A673 (cell line): ENCODE measurements at regions not wholly inside any gene's neighbourhood (a gene's known extent, or its start where the extent isn't known, plus 50 kb on each side); places are given as distances from the start of the nearest gene placed in this dataset.

ENCODE experiments used
- EZH2 ChIP-seq: fragments of 200-600 bp; sonication (generic); IDR thresholded peaks from 2 replicates; pipeline ENCODE4 v1.6.1; 2017; ENCODE audit warnings: borderline replicate concordance, low read depth, mild to moderate bottlenecking, mixed read lengths, antibody characterized with exemption, low read length; ENCODE audit not compliant: poor library complexity, severe bottlenecking
- TF ChIP-seq, protein P1 (sequence below): fragments of 300-800, 200-600 bp; sonication (generic); conservative IDR thresholded peaks from 2 replicates; pipeline ENCODE4 v1.5.1; 2017; ENCODE audit warnings: low read depth, mild to moderate bottlenecking, antibody characterized with exemption, low read length, moderate library complexity, mixed read lengths

DNA sequence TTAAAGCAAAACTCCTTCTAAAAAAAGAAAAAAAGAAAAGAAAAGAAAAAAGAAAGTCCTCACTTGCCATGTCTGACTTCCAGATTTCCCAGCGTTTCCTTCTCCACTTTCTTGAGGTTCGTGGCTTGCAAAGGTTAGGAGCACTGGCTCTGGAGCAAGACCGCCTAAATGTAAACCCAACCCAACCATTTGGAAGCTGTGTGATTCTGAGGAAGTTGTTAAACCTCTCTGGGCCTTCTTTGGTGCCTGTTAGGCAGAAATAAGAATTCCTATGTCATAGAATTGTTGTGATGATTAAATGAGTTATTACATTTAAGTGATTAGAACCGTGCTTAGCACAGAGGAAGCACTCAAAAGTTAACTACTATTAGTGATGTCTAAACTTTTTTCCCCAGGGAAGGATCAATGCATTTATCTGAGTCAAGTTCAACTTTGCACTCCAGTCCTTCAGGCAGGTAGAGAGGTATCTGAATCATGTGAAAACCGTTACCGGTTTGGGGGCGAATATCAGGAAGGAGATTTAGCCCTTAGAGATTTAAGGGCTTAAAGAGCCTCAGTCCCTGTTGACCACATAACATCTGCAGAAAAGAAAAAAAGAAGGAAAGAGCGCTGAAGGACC lies 78.3 kb upstream of the HES1 start:
- TF ChIP-seq, protein P1, sequence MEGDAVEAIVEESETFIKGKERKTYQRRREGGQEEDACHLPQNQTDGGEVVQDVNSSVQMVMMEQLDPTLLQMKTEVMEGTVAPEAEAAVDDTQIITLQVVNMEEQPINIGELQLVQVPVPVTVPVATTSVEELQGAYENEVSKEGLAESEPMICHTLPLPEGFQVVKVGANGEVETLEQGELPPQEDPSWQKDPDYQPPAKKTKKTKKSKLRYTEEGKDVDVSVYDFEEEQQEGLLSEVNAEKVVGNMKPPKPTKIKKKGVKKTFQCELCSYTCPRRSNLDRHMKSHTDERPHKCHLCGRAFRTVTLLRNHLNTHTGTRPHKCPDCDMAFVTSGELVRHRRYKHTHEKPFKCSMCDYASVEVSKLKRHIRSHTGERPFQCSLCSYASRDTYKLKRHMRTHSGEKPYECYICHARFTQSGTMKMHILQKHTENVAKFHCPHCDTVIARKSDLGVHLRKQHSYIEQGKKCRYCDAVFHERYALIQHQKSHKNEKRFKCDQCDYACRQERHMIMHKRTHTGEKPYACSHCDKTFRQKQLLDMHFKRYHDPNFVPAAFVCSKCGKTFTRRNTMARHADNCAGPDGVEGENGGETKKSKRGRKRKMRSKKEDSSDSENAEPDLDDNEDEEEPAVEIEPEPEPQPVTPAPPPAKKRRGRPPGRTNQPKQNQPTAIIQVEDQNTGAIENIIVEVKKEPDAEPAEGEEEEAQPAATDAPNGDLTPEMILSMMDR: no peak
- TF ChIP-seq EZH2: no peak
